ENCODE measurements at regions not wholly inside any gene's neighbourhood (a gene's known extent, or its start where the extent isn't known, plus 50 kb on each side); places are given as distances from the start of the nearest gene placed in this dataset.

DNA sequence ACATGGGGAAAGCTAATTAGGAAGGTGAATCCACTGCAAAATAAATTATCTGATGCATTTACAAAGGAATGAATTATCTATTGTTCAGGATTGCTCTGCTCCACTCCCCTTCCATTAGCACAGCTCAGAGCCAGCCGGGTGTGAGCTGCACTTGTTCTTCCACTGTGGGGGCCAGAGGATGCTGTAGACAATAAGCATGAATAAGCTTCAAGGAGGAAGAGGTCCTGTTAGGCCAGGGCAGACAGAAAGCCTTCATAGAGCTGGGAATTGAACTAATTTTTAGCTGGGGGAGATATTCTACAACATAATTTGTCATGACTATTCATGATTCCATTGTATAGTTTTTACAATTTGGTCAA lies 137.6 kb upstream of the MAX start:
- 91% methylated on average over 1 of the region's 1 CpG for WGBS
- Histone ChIP-seq H3K4me1 (peaks cover 0 to 16% (median 0%) of the 10 kb centered on the region in 4 donors), H3K4me3 (no peak overlapping the region), H3K27ac (replicated peaks in 1 of 4) (no peak overlapping the region), H3K9me3 (no peaks in the 10 kb centered on the region), H3K36me3 (no peaks in the 10 kb centered on the region), H3K27me3 (no peaks in the 10 kb centered on the region)
- intact Hi-C loops (cut with DNase I) = no loop called here
- DNase-seq (ENCODE audit: extremely low spot score) = no peak
- no peak for TF ChIP-seq POLR2AphosphoS5 (IDR thresholded peaks at IDR 0.05)

- Histone ChIP-seq H3K4me1 (peaks cover 0 to 16% (median 0%) of the 10 kb centered on the region in 4 donors), H3K9me3 (no peaks in the 10 kb centered on the region), H3K27me3 (no peaks in the 10 kb centered on the region), H3K36me3 (no peaks in the 10 kb centered on the region), H3K4me3 (no peak overlapping the region), H3K27ac (replicated peaks in 1 of 4) (no peak overlapping the region)
- TF ChIP-seq EP300 (IDR thresholded peaks at IDR 0.05) = no peak
- TF ChIP-seq POLR2A (IDR thresholded peaks at IDR 0.05; ENCODE audit: low read depth) = no peak
- TF ChIP-seq POLR2AphosphoS5 (IDR thresholded peaks at IDR 0.05) = no peak
- TF ChIP-seq, protein P1, sequence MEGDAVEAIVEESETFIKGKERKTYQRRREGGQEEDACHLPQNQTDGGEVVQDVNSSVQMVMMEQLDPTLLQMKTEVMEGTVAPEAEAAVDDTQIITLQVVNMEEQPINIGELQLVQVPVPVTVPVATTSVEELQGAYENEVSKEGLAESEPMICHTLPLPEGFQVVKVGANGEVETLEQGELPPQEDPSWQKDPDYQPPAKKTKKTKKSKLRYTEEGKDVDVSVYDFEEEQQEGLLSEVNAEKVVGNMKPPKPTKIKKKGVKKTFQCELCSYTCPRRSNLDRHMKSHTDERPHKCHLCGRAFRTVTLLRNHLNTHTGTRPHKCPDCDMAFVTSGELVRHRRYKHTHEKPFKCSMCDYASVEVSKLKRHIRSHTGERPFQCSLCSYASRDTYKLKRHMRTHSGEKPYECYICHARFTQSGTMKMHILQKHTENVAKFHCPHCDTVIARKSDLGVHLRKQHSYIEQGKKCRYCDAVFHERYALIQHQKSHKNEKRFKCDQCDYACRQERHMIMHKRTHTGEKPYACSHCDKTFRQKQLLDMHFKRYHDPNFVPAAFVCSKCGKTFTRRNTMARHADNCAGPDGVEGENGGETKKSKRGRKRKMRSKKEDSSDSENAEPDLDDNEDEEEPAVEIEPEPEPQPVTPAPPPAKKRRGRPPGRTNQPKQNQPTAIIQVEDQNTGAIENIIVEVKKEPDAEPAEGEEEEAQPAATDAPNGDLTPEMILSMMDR (IDR thresholded peaks at IDR 0.05) = no peak
- 86% methylated on average over 9 of the region's 9 CpGs for WGBS
- intact Hi-C loops (cut with DNase I) = no loop called here
- no peak for DNase-seq (ENCODE audit: extremely low spot score)
Observed at GRCh38 chr14:65241125-65241752, 138.9 kb upstream of the MAX start.

DNA sequence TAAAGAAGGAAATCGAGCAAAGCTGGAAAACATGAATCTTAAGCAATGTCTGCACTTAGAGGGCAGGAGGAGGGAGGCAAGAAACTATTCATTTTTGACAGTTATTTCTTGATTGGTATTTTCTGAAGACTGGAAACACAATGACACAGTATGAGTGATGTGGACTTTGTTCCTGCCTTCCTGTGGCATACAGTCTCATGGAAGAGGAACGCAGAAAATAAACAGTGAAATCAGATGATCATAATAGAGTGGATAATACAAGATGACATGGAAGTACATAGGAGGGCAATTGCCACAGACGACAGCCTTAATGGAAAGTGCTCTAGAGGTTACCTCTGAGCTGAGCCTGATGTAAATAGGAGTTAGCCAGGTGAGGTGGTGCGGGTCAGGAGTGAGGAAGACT lies 140.4 kb upstream of the MAX start:
- no peak overlapping the region for H3K27ac ChIP-seq (replicated peaks in 1 of 4)
- no peaks in the 10 kb centered on the region for H3K36me3 ChIP-seq
- no peak for DNase-seq (ENCODE audit: extremely low spot score)
- no peaks in the 10 kb centered on the region for H3K9me3 ChIP-seq
- intact Hi-C loops (cut with DNase I) = no loop called here
- 76% methylated on average over 4 of the region's 4 CpGs for WGBS
- H3K4me3 ChIP-seq = no peak overlapping the region
- peaks cover 0 to 12% (median 0%) of the 10 kb centered on the region in 4 donors for H3K4me1 ChIP-seq
- TF ChIP-seq POLR2AphosphoS5 (IDR thresholded peaks at IDR 0.05) (no peak), POLR2A (IDR thresholded peaks at IDR 0.05; ENCODE audit: low read depth) (no peak)
- TF ChIP-seq, protein P1 (IDR thresholded peaks at IDR 0.05) = no peak
- H3K27me3 ChIP-seq = no peaks in the 10 kb centered on the region

DNA sequence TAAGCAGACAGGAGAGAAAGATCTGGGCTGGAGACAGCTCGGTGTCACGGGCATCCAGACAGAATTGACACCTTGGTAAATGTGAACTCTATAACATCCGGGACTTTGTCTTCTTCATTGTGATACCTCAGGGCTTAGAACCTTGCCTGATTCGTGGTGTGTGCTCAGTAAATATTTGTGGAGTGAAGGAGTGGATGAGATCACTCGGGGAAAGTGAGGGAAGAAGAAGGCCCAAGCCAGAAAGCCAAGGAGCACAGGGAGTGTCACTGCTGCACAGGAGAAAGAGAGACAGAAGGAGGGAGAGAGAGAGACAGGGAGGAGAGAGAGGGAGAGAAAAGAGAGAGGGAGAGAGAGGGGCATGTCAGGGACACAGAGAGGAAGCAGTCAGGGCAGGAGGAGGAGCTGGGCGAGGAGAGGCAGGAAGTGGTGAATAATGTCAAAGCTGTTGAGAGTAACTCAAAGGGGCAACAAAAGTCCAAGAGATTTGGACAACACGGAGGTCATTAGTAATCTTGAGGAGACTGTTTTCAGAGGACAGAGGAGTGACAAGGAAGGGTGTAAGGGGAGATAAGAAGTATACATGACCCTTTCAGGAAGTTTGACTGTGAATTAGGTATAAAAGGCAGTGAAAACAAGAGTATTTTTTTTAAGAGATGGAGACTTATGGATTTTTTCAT lies 141.6 kb upstream of the MAX start:
- Histone ChIP-seq H3K27me3 (no peaks in the 10 kb centered on the region), H3K9me3 (no peaks in the 10 kb centered on the region), H3K27ac (replicated peaks in 1 of 4) (no peak overlapping the region), H3K36me3 (no peaks in the 10 kb centered on the region), H3K4me3 (no peak overlapping the region), H3K4me1 (peaks cover 0 to 7% (median 0%) of the 10 kb centered on the region in 4 donors)
- intact Hi-C loops (cut with DNase I) = no loop called here
- no peak for DNase-seq (ENCODE audit: extremely low spot score)
- 71% methylated on average over 7 of the region's 7 CpGs for WGBS
- TF ChIP-seq POLR2AphosphoS5 (IDR thresholded peaks at IDR 0.05) = no peak
- no peak for TF ChIP-seq EP300 (IDR thresholded peaks at IDR 0.05)
- TF ChIP-seq, protein P1 (IDR thresholded peaks at IDR 0.05) = no peak
- TF ChIP-seq POLR2A (IDR thresholded peaks at IDR 0.05; ENCODE audit: low read depth) = no peak

DNA sequence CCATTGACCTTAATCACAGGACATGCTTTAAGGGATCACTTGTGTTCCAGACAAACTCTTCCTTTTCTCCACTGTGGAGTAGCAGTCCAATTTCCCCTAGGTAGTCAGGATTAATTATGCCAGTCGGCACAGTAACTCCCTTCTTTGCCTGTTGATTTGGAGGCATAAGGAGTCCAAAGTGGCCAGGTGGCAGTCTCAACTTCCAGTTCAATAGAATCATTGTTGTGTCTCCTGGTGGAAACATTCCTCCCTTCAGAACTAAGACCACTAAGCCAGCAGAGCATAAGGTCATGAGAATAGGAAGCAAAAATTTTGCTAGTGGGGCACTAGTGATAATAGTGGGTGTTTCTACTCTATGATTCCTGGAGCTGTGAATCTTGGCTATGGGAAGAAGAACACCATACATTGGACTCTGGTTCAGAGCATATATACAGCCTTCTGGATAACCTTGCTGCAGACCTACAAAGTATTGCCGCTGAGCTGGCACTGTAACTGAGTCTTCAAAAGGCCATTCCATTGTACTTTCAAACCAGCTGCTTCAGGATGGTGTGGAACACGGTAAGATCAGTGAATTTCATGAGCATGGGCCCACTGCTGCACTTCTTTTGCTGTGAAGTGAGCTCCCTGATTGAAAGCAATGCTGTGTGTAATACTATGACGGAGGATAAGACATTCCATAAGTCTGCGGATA lies 147.3 kb upstream of the MAX start:
- Histone ChIP-seq H3K4me3 (no peak overlapping the region), H3K27ac (replicated peaks in 1 of 4) (no peak overlapping the region), H3K4me1 (no peaks in the 10 kb centered on the region), H3K9me3 (no peaks in the 10 kb centered on the region), H3K36me3 (no peaks in the 10 kb centered on the region), H3K27me3 (no peaks in the 10 kb centered on the region)
- intact Hi-C loops (cut with DNase I) = no loop called here
- no peak for TF ChIP-seq POLR2A (IDR thresholded peaks at IDR 0.05; ENCODE audit: low read depth)
- no peak for TF ChIP-seq EP300 (IDR thresholded peaks at IDR 0.05)
- TF ChIP-seq, protein P1 (IDR thresholded peaks at IDR 0.05) = no peak
- no peak for TF ChIP-seq POLR2AphosphoS5 (IDR thresholded peaks at IDR 0.05)
- WGBS = 76% methylated on average over 5 of the region's 5 CpGs
- no peak for DNase-seq (ENCODE audit: extremely low spot score)

Data from esophagus muscularis mucosa (tissue), 4 donors.